ENCODE measurements at regions not wholly inside any gene's neighbourhood (a gene's known extent, or its start where the extent isn't known, plus 50 kb on each side); places are given as distances from the start of the nearest gene placed in this dataset.
"Not testable (repeated sequence)": the region's sequence is repeated elsewhere in the genome, so short reads cannot be mapped to it uniquely, and the experiment has no call there.

GRCh38 chr4:148735432-148736155 lies 293.4 kb upstream of the NR3C2 start:
- DNase-seq = no peak

DNA sequence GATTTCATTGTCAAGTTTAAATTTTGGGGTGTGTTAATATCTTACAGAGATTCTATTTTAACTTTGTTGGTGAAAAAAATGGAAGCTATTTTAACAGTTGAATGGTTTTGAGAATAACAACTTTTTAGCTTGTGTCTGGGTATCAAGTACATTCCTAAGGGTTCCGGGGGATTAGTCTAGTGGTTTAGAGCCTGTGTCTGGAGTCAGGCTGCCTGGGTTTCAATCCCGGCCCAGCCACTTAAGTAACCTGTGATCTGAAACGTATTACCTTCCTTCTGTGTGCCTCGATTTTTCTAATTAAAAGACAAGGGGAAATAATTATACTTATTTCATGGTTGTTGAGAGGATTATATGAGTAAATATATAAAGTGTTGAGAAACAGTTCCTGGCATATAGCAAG lies 288.6 kb upstream of the NR3C2 start:
- no peak for DNase-seq

DNA sequence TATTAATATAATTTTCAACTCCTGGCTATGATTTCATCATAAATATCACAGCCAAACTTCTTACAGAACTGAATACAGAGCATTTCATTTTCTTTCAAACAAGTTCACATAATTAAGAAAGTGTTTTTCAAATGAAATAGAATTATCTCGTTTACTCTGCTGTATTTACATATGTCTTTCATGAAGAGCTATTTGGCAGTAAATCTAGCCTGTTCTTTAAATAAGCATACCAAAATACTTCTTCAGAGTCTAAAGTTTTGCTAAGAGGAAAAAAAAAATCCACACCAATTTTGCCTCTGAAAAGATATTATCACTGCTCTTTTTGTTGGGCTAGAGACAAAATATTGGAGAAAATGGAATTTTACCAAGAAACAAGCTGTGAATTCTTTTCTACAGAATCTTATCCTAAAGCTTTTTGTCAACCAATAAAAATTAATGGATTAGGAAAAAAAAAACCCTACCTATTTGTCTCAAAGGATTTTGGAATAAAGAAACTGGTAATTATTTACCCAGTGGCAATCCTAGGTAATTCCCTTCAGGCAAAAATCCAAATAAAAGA lies 287.9 kb upstream of the NR3C2 start:
- peak; percentile 0 for DNase-seq

- no peak for DNase-seq
Measured at GRCh38 chr4:148717988-148718387, 275.8 kb upstream of the NR3C2 start.

DNA sequence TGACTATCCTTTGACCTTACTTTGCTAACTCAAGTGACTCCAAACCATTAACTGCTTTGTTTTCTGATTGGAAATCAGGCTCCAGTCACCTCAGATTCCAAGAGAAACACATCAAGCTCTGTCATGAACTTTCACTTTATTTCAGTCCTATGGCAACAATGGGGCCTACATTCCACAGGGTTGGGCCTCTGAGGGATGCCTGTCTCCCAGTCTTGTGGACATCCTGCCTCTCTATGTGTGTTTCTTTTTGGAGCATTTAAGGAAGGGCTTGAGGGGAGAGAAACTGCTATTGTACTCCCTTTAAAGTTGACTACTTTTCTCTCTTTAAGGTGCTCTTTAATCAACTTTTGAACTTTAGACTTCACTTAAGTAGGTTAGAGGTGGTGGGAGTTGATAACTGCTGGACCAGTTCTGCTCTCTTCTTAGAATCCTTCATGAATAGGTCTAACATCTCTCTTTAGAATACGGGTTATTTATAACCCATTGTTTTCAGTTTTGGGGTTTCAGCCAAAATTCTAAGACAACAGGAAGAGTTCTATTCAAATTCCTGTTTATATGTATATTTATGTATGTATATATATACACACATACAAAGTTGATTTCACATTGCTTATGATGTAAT lies 274.3 kb upstream of the NR3C2 start:
- DNase-seq = no peak

GRCh38 chr4:148704291-148704690 lies 262.1 kb upstream of the NR3C2 start:
- peak; percentile 10 for DNase-seq

DNA sequence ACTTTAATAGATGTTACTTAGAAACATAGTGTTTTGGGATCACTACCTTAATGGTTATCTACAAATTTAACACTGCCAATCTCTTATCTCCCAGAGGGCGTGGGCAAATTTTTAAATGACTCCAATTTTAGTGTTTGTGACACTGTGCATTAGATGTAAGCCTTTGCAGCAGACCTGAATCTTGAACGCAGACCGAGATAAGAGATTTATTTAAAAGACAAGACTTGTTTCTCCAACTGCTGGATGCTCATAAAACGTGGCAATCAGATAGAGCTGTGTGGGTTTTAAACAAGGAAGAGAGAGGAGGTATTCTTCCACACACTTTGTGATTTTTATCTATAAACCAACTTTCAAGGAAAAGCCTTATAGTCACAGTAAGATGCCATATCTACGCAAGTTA lies 252.5 kb upstream of the NR3C2 start:
- DNase-seq = no peak

DNA sequence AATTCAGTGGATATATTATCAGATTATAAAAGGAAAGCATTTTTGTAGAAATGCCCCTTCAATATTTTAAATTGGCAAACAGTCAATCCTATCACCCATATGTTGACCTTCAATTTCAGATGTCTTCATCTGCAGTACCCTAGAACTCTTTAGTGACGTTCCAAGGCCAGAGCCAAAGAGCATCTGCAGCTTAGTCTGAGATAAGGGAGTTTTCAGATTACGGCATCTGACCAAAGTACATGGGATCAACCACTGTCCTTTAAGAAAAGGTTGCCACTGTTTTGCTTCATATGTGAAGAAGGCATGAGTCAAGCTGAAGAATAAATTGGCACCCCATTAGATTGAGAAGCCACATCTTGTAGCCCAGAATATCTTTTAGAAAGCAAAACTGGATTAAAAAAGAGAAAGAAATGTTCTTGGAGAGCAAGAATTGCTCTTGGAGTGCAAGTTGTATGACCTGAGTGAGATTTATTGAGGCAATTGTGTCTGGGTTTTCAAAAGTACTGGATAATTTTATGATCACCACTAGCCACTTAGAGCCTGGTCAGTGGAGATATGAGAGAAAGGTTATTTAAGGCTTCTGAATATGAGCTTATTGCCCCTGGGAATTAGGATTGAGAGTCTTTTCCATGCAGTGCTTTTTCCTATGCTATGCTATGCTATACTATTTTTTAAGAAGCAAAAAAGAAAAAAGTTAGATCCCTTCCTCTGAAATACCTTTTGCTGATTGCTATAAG lies 251.9 kb upstream of the NR3C2 start:
- DNase-seq = no peak

DNA sequence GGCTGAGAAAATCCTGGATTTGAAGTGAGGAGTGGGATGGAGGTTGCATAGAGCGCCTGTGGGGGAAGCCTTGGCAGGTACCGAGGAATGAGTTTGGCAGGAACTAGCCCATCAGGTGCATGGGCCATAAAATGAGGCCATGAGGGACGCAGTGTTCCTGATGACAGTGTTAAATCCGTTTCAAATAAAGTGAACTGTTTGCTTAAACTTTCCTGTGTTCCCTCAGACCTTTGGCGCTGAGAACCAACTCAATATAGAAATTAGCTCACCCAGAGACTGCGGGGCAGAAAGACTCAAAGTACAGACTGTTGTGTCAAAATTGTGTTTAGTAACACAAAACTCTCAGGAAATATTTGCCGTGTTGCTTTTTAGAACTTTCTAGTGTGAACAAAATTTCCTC lies 250.0 kb upstream of the NR3C2 start:
- DNase-seq = no peak

- DNase-seq = no peak
Measured at GRCh38 chr4:148686449-148686848, 244.2 kb upstream of the NR3C2 start.

- no peak for DNase-seq
Measured at GRCh38 chr4:148684638-148685037, 242.4 kb upstream of the NR3C2 start.

- no peak for DNase-seq
Measured at GRCh38 chr4:148680884-148681283, 238.7 kb upstream of the NR3C2 start.

DNA sequence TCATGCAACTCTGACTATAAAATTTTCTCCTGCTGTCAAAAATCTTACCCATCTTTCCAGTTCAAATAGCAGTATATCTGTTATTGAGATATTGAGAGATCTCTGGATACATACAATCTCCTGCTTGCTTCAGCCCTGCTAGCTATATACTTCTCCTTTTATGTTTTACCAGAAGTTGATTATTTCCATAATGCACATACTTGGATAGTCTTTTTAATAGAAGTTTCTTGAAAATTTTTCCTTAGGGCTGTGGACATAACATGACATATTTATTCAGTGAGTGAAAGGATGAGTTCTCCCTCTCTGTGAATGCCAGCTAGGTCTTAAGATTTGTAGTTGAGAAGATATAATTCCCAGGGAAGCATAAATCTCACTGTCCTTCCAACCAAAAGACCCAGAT lies 234.1 kb upstream of the NR3C2 start:
- no peak for DNase-seq

- DNase-seq = no peak
Measured at GRCh38 chr4:148674876-148675275, 232.7 kb upstream of the NR3C2 start.

DNA sequence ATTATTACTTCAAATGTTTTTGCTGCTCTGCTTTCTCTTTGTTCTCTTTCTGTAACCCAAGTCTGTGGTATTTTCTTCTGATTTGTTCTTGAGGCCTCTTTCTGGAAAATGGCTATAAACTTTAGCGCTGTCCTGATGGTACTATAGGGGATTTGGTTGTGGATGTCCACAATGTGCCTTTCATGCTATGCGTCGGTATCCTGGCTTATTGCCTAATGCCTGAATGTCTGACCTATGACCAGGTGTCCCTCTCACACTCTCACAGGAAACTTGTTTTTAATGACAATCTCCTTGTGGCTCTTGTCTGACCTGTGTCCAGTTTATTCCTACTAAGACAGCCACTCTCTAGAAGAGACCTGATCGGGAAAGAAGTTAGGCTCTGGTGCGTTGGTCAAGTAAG lies 222.4 kb upstream of the NR3C2 start:
- DNase-seq = no peak

- no peak for DNase-seq
Measured at GRCh38 chr4:148654131-148654530, 211.9 kb upstream of the NR3C2 start.

GRCh38 chr4:148653681-148654080 lies 211.5 kb upstream of the NR3C2 start:
- no peak for DNase-seq

- peak; percentile 0 for DNase-seq
Measured at GRCh38 chr4:148651991-148652390, 209.8 kb upstream of the NR3C2 start.

- no peak for DNase-seq
Measured at GRCh38 chr4:148649652-148650331, 207.6 kb upstream of the NR3C2 start.

DNA sequence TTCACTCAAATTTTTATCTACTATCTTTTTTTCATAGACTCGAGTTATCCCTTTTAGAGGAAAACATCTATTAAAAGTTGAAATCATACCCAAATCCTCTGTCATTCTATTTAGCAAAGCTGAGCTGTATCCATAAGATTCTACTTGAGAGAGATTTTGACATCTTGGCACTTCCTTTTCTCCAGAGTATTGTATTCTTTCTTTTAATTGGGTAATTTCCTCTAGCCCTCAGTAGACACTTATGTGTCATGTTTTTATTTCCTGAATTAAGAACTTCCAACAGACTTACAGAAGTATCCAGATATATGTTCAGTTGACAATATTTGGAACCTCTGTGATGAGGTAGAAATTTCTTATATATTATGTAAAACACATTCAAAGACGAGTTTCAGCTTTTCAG lies 201.6 kb upstream of the NR3C2 start:
- DNase-seq = no peak

GRCh38 chr4:148642907-148643306 lies 200.7 kb upstream of the NR3C2 start:
- DNase-seq = no peak

- not testable (repeated sequence) for DNase-seq
Measured at GRCh38 chr4:148638079-148638478, 195.9 kb upstream of the NR3C2 start.

- DNase-seq = not testable (repeated sequence)
Measured at GRCh38 chr4:148637453-148637852, 195.2 kb upstream of the NR3C2 start.
